H1 (cell line): ENCODE measurements at regions not wholly inside any gene's neighbourhood (a gene's known extent, or its start where the extent isn't known, plus 50 kb on each side); places are given as distances from the start of the nearest gene placed in this dataset.

Experiments
- CTCF ChIA-PET: fragments of 300-600 bp; sonication (Branson Sonifier 250); formaldehyde crosslinking; loops from one replicate; lab custom pipeline; 2021; ENCODE audit not compliant: partially characterized antibody; lab: Charles Lee
- POLR2A ChIA-PET: fragments of 300-600 bp; sonication (Branson Sonifier 250); formaldehyde crosslinking; loops from one replicate; lab custom pipeline; 2021; ENCODE audit warnings: inconsistent platforms; ENCODE audit not compliant: partially characterized antibody; lab: Charles Lee
- DNase-seq, 2 experiments: peaks; one replicate each; pipeline versions ENCODE4 v3.0.0 to v3.0.0-alpha.2; 2010 to 2022; ENCODE audit warnings: low spot score in 2 of 2, low read depth in 1 of 2, mixed read lengths in 1 of 2
- FAIRE-seq: peaks from 2 replicates; lab custom pipeline; 2011; peaks lifted over from hg19 to GRCh38; lab: Jason Lieb, UNC
- H2AFZ ChIP-seq: 2 replicates; pipeline ENCODE4 v1.8.1; 2012; ENCODE audit warnings: low read length, inconsistent platforms
- H2AK5ac ChIP-seq: 2 replicates; pipeline ENCODE4 v1.6.1; 2013; ENCODE audit warnings: low read depth, low read length
- H2BK120ac ChIP-seq: replicated peaks from 2 replicates; pipeline ENCODE3; 2013; ENCODE audit warnings: low read depth, low read length, inconsistent platforms
- H2BK12ac ChIP-seq: 2 replicates; pipeline ENCODE4 v1.6.1; 2013; ENCODE audit warnings: low read depth, low read length
- H2BK15ac ChIP-seq: 2 replicates; pipeline ENCODE4 v1.6.1; 2013; ENCODE audit warnings: low read length
- H2BK20ac ChIP-seq: 2 replicates; pipeline ENCODE4 v1.6.1; 2013; ENCODE audit warnings: low read length
- H2BK5ac ChIP-seq: 2 replicates; pipeline ENCODE4 v1.6.1; 2013; ENCODE audit warnings: low read depth, low read length
- H3K14ac ChIP-seq: 2 replicates; pipeline ENCODE4 v1.6.1; 2013; ENCODE audit warnings: inconsistent platforms; ENCODE audit not compliant: insufficient read length
- H3K18ac ChIP-seq: 2 replicates; pipeline ENCODE4 v1.6.1; 2013; ENCODE audit warnings: low read length; ENCODE audit errors: extremely low read depth
- H3K23ac ChIP-seq: 2 replicates; pipeline ENCODE4 v1.6.1; 2013; ENCODE audit warnings: inconsistent platforms; ENCODE audit not compliant: insufficient read length
- H3K23me2 ChIP-seq: 2 replicates; pipeline ENCODE4 v1.6.1; 2013; ENCODE audit warnings: low read depth, low read length
- H3K27ac ChIP-seq: 2 replicates; pipeline ENCODE4 v1.6.1; 2011; ENCODE audit warnings: low read depth, low read length, inconsistent platforms
- H3K27me3 ChIP-seq, 4 experiments: replicated peaks in 1 of 4; 1 replicate in 1 of 4; 2 replicates in 3 of 4; pipeline versions ENCODE4 v1.6.1 to v1.8.1; 2011 to 2013; ENCODE audit warnings: low read length in 3 of 4, mild to moderate bottlenecking in 3 of 4, inconsistent platforms in 2 of 4, mixed read lengths in 2 of 4, moderate library complexity in 1 of 4; ENCODE audit not compliant: control insufficient read depth in 3 of 4, insufficient read depth in 3 of 4; ENCODE audit errors: extremely low read depth in 1 of 4
- H3K36me3 ChIP-seq, 4 experiments: 2 replicates each; pipeline versions ENCODE4 v1.6.1 to v1.8.1; 2011 to 2013; ENCODE audit warnings: mild to moderate bottlenecking in 4 of 4, low read length in 3 of 4, moderate library complexity in 2 of 4, control low read depth in 1 of 4, inconsistent platforms in 1 of 4; ENCODE audit not compliant: insufficient read depth in 4 of 4, control insufficient read depth in 2 of 4
- H3K4ac ChIP-seq: replicated peaks from 2 replicates; pipeline ENCODE3; 2013; ENCODE audit warnings: low read length, low read depth, mixed read lengths, inconsistent platforms; ENCODE audit not compliant: insufficient read length
- H3K4me1 ChIP-seq, 4 experiments: replicated peaks in 1 of 4; 1 replicate in 1 of 4; 2 replicates in 3 of 4; pipeline versions ENCODE4 v1.6.1 to v1.8.1; 2011 to 2013; ENCODE audit warnings: low read length in 3 of 4, inconsistent platforms in 2 of 4, mixed read lengths in 1 of 4; ENCODE audit not compliant: insufficient read depth in 4 of 4, control insufficient read depth in 3 of 4
- H3K4me2 ChIP-seq, 2 experiments: 2 replicates each; pipeline versions ENCODE4 v1.6.1 to v1.8.1; 2011 to 2013; ENCODE audit warnings: low read depth in 2 of 2, low read length in 2 of 2, control low read depth in 1 of 2, inconsistent platforms in 1 of 2, mild to moderate bottlenecking in 1 of 2; ENCODE audit not compliant: insufficient read depth in 1 of 2
- H3K4me3 ChIP-seq, 4 experiments: fragments of 200-600, 300-600 bp in 1 of 4; sonication (generic), shearing (Covaris generic), sonication (Bioruptor Twin) in 1 of 4; 2 replicates each; pipeline versions ENCODE4 v1.5.1 to v1.8.1; 2011 to 2016; ENCODE audit warnings: low read length in 4 of 4, low read depth in 3 of 4, control low read depth in 2 of 4, inconsistent platforms in 2 of 4, mild to moderate bottlenecking in 2 of 4, mixed read lengths in 1 of 4, moderate library complexity in 1 of 4; ENCODE audit not compliant: insufficient read depth in 2 of 4; ENCODE audit errors: extremely low read depth in 1 of 4
- H3K56ac ChIP-seq: replicated peaks from 2 replicates; pipeline ENCODE3; 2013; ENCODE audit warnings: low read depth, mild to moderate bottlenecking, mixed read lengths, low read length, inconsistent platforms; ENCODE audit not compliant: insufficient read length
- H3K79me1 ChIP-seq: 2 replicates; pipeline ENCODE4 v1.6.1; 2013; ENCODE audit warnings: low read depth, low read length, control low read depth
- H3K79me2 ChIP-seq, 2 experiments: 2 replicates each; pipeline versions ENCODE4 v1.6.1 to v1.8.1; 2012 to 2013; ENCODE audit warnings: low read length in 2 of 2, mild to moderate bottlenecking in 2 of 2, inconsistent platforms in 1 of 2; ENCODE audit not compliant: insufficient read depth in 2 of 2, control insufficient read depth in 1 of 2
- H3K9ac ChIP-seq, 4 experiments: replicated peaks in 1 of 4; 1 replicate in 1 of 4; 2 replicates in 3 of 4; pipeline versions ENCODE4 v1.6.1 to v1.8.1; 2011 to 2013; ENCODE audit warnings: low read depth in 3 of 4, low read length in 3 of 4, control low read depth in 2 of 4, mild to moderate bottlenecking in 2 of 4, moderate library complexity in 2 of 4, inconsistent platforms in 1 of 4; ENCODE audit errors: extremely low read depth in 1 of 4
- H3K9me3 ChIP-seq, 2 experiments: 2 replicates each; pipeline versions ENCODE4 v1.6.1 to v1.8.1; 2012 to 2013; ENCODE audit warnings: mild to moderate bottlenecking in 2 of 2, moderate library complexity in 2 of 2, control low read depth in 1 of 2, inconsistent platforms in 1 of 2, low read depth in 1 of 2, low read length in 1 of 2, mixed read lengths in 1 of 2; ENCODE audit not compliant: insufficient read depth in 2 of 2
- H4K20me1 ChIP-seq, 2 experiments: replicated peaks in 1 of 2; 2 replicates each; pipeline versions ENCODE3 to v1.8.1; 2011 to 2013; ENCODE audit warnings: inconsistent platforms in 2 of 2, low read length in 2 of 2, mild to moderate bottlenecking in 1 of 2; ENCODE audit not compliant: insufficient read depth in 2 of 2, control insufficient read depth in 1 of 2
- H4K5ac ChIP-seq: 2 replicates; pipeline ENCODE4 v1.6.1; 2013; ENCODE audit warnings: low read length, low read depth, mixed read lengths, inconsistent platforms; ENCODE audit not compliant: insufficient read length
- H4K8ac ChIP-seq: 2 replicates; pipeline ENCODE4 v1.8.0; 2013; ENCODE audit warnings: mild to moderate bottlenecking, moderate library complexity, low read length, inconsistent platforms; ENCODE audit not compliant: insufficient read depth; ENCODE audit errors: extremely low read depth
- H4K91ac ChIP-seq: replicated peaks from 2 replicates; pipeline ENCODE3; 2013; ENCODE audit warnings: low read length, mixed read lengths, inconsistent platforms; ENCODE audit not compliant: insufficient read length
- CTCF ChIP-seq, 3 experiments: IDR thresholded peaks; 1 replicate in 2 of 3; 2 replicates in 1 of 3; pipeline versions ENCODE4 v1.5.1 to v1.6.1; 2011; ENCODE audit warnings: low read length in 3 of 3, mild to moderate bottlenecking in 3 of 3, inconsistent platforms in 2 of 3, low read depth in 1 of 3, moderate library complexity in 1 of 3; ENCODE audit not compliant: insufficient read depth in 1 of 3; ENCODE audit errors: control extremely low read depth in 1 of 3
- EZH2 ChIP-seq: fragments of 200-600 bp; sonication (generic); IDR thresholded peaks from 2 replicates; pipeline ENCODE4 v1.7.1; 2012; ENCODE audit warnings: low read depth, mild to moderate bottlenecking, moderate library complexity, low read length, inconsistent platforms; ENCODE audit not compliant: severe bottlenecking
- KDM5A ChIP-seq: fragments of 200-600 bp; IDR thresholded peaks from 2 replicates; pipeline ENCODE4 v1.7.1; 2012; ENCODE audit warnings: mild to moderate bottlenecking, low read length, inconsistent platforms, mixed read lengths
- RAD21 ChIP-seq, 2 experiments: IDR thresholded peaks in 1 of 2; conservative IDR thresholded peaks in 1 of 2; 2 replicates each; pipeline ENCODE4 v1.6.1; 2011; ENCODE audit warnings: low read depth in 2 of 2, low read length in 2 of 2, improper control_type of control experiment in 1 of 2, inconsistent platforms in 1 of 2, mild to moderate bottlenecking in 1 of 2, moderate library complexity in 1 of 2
- SP1 ChIP-seq: IDR thresholded peaks from 2 replicates; pipeline ENCODE4 v1.6.1; 2011; ENCODE audit warnings: low read depth, low read length
- WGBS, 2 experiments: shearing (Covaris generic) in 1 of 2; methylation state at CpG; one replicate each; pipeline versions ENCODE4 v1.1.6 to v1.1.7; 2013 to 2015; ENCODE audit warnings: low lambda C conversion rate in 2 of 2, mixed read lengths in 2 of 2, inconsistent platforms in 1 of 2, low coverage in 1 of 2, missing lambda C conversion rate in 1 of 2; ENCODE audit not compliant: insufficient replicate concordance in 2 of 2, insufficient coverage in 1 of 2, insufficient read length in 1 of 2; ENCODE audit errors: extremely low coverage in 1 of 2, missing lambda C conversion rate in 1 of 2; 5-methylcytosine and 5-hydroxymethylcytosine counted together

- no peak overlapping the region for H2BK5ac ChIP-seq
Observed at GRCh38 chr5:67493676-67494075, 297.1 kb upstream of the CD180 start.

More at GRCh38 chr5:67493676-67494075, 297.1 kb upstream of the CD180 start:
- Histone ChIP-seq H3K23me2 (no peaks in the 10 kb centered on the region), H3K14ac (no peak overlapping the region), H2AK5ac (no peak overlapping the region), H3K18ac (no peak overlapping the region), H3K27ac (no peak overlapping the region), H3K27me3 (no peaks in the 10 kb centered on the region), H3K36me3 (no peaks in the 10 kb centered on the region), H4K8ac (no peak overlapping the region), H4K91ac (no peak overlapping the region), H2BK12ac (no peak overlapping the region), H3K56ac (no peak overlapping the region), H2BK120ac (no peak overlapping the region), H3K4me3 (no peak overlapping the region), H3K9ac (no peak overlapping the region), H3K4me2 (no peak overlapping the region), H3K4me1 (no peaks in the 10 kb centered on the region), H3K79me2 (no peaks in the 10 kb centered on the region), H3K79me1 (no peaks in the 10 kb centered on the region), H3K23ac (no peak overlapping the region), H3K9me3 (no peaks in the 10 kb centered on the region), H3K4ac (no peak overlapping the region), H2BK20ac (no peak overlapping the region), H2BK15ac (no peak overlapping the region), H4K20me1 (no peaks in the 10 kb centered on the region), H2AFZ (no peak overlapping the region), H4K5ac (no peak overlapping the region)
- POLR2A ChIA-PET = no interaction called here
- TF ChIP-seq KDM5A = no peak
- TF ChIP-seq CTCF (IDR thresholded peaks at IDR 0.05; ENCODE audit: control extremely low read depth in 1 of 3, insufficient read depth in 1 of 3, low read depth in 1 of 3, low read length in 3 of 3) = peak; percentile 33 to 65 (median 34)
- TF ChIP-seq EZH2 = no peak
- TF ChIP-seq SP1 = no peak
- TF ChIP-seq RAD21 (IDR thresholded peaks at IDR 0.05 in 1 of 2, conservative IDR thresholded peaks at IDR 0.05 in 1 of 2; ENCODE audit: low read depth in 2 of 2, low read length in 2 of 2) = peak; percentile 74 to 79
- DNase-seq (no peak), FAIRE-seq (no peak)
- CTCF ChIA-PET = interaction anchor here (0.6 to 1.4 kb wide), 10 partner anchors 8 to 756 kb away, joined by 3 to 9 read pairs (median 3); no protein-coding TSS in a partner anchor
- 92% methylated on average over 2 of the region's 2 CpGs; no CpG with 5 or more reads in 1 of the 2 experiments for WGBS, 2 experiments
